Liver (tissue), 8 donors: ENCODE measurements at regions not wholly inside any gene's neighbourhood (a gene's known extent, or its start where the extent isn't known, plus 50 kb on each side); places are given as distances from the start of the nearest gene placed in this dataset.

Experiments used
- DNase-seq: peaks from one replicate; pipeline ENCODE4 v3.0.0-alpha.2; 2017; ENCODE audit warnings: low spot score
- H3K27ac ChIP-seq, 2 donors: one replicate each; pipeline ENCODE4 v1.7.0; 2013; ENCODE audit warnings: inconsistent platforms in 2 of 2, low read length in 2 of 2, control low read depth in 1 of 2, low read depth in 1 of 2, mild to moderate bottlenecking in 1 of 2
- H3K27me3 ChIP-seq, 4 donors: one replicate each; pipeline versions ENCODE4 v1.6.1 to v1.7.0; 2013; ENCODE audit warnings: low read length in 3 of 4, inconsistent platforms in 1 of 4, mild to moderate bottlenecking in 1 of 4, moderate library complexity in 1 of 4; ENCODE audit not compliant: control insufficient read depth in 4 of 4, insufficient read depth in 4 of 4
- H3K36me3 ChIP-seq, 4 donors: one replicate each; pipeline versions ENCODE4 v1.6.1 to v1.7.0; 2013; ENCODE audit warnings: low read length in 3 of 4, mild to moderate bottlenecking in 3 of 4, low read depth in 1 of 4, moderate library complexity in 1 of 4; ENCODE audit not compliant: control insufficient read depth in 4 of 4, insufficient read depth in 3 of 4
- H3K4me1 ChIP-seq, 4 donors: one replicate each; pipeline versions ENCODE4 v1.6.1 to v1.7.0; 2013; ENCODE audit warnings: low read length in 3 of 4, mild to moderate bottlenecking in 3 of 4, moderate library complexity in 1 of 4; ENCODE audit not compliant: control insufficient read depth in 4 of 4, insufficient read depth in 4 of 4
- H3K4me3 ChIP-seq, 3 donors: one replicate each; pipeline versions ENCODE4 v1.6.1 to v1.7.0; 2013; ENCODE audit warnings: low read length in 3 of 3, control low read depth in 1 of 3, low read depth in 1 of 3, mild to moderate bottlenecking in 1 of 3
- H3K9ac ChIP-seq, 2 donors: one replicate each; pipeline ENCODE4 v1.7.0; 2013; ENCODE audit warnings: low read length in 2 of 2, mild to moderate bottlenecking in 2 of 2, moderate library complexity in 2 of 2, control low read depth in 1 of 2, low read depth in 1 of 2
- H3K9me3 ChIP-seq, 4 donors: one replicate each; pipeline versions ENCODE4 v1.6.1 to v1.7.0; 2013; ENCODE audit warnings: low read length in 3 of 4; ENCODE audit not compliant: control insufficient read depth in 4 of 4
- ATF3 ChIP-seq: IDR thresholded peaks from 2 replicates; pipeline ENCODE4 v1.6.1; 2016; ENCODE audit warnings: antibody characterized with exemption
- CTCF ChIP-seq: fragments of 150-350 bp; IDR thresholded peaks from 2 replicates; pipeline ENCODE4 v1.5.1; 2017; ENCODE audit warnings: improper control_type of control experiment, low read depth, low read length; ENCODE audit not compliant: missing input control
- EGR1 ChIP-seq, 2 donors: IDR thresholded peaks; 2 replicates each; pipeline ENCODE4 v1.6.1; 2016 to 2018; ENCODE audit warnings: antibody characterized with exemption in 2 of 2, low read depth in 2 of 2
- FOXA1 ChIP-seq: IDR thresholded peaks from 2 replicates; pipeline ENCODE4 v1.6.1; 2016; ENCODE audit warnings: antibody characterized with exemption
- FOXA2 ChIP-seq: IDR thresholded peaks from 2 replicates; pipeline ENCODE4 v1.6.1; 2016; ENCODE audit warnings: antibody characterized with exemption
- GABPA ChIP-seq, 2 donors: IDR thresholded peaks in 1 of 2; conservative IDR thresholded peaks in 1 of 2; 2 replicates each; pipeline ENCODE4 v1.6.1; 2016; ENCODE audit warnings: antibody characterized with exemption in 2 of 2, mild to moderate bottlenecking in 1 of 2, moderate library complexity in 1 of 2
- HNF4A ChIP-seq, 2 donors: conservative IDR thresholded peaks; 2 replicates each; pipeline ENCODE4 v1.6.1; 2016; ENCODE audit warnings: antibody characterized with exemption in 2 of 2, mild to moderate bottlenecking in 2 of 2
- HNF4G ChIP-seq: IDR thresholded peaks from 2 replicates; pipeline ENCODE4 v1.6.1; 2016; ENCODE audit warnings: antibody characterized with exemption
- JUND ChIP-seq, 2 donors: IDR thresholded peaks; 2 replicates each; pipeline ENCODE4 v1.6.1; 2016; ENCODE audit warnings: antibody characterized with exemption in 2 of 2
- MAX ChIP-seq: IDR thresholded peaks from 2 replicates; pipeline ENCODE4 v1.6.1; 2016; ENCODE audit warnings: antibody characterized with exemption
- NR2F2 ChIP-seq: IDR thresholded peaks from 2 replicates; pipeline ENCODE4 v1.6.1; 2016; ENCODE audit warnings: antibody characterized with exemption
- RAD21 ChIP-seq, 2 donors: IDR thresholded peaks; 2 replicates each; pipeline ENCODE4 v1.6.1; 2016; ENCODE audit warnings: antibody characterized with exemption in 2 of 2, mild to moderate bottlenecking in 2 of 2
- REST ChIP-seq: IDR thresholded peaks from 2 replicates; pipeline ENCODE4 v1.6.1; 2016; ENCODE audit warnings: antibody characterized with exemption, mild to moderate bottlenecking
- RXRA ChIP-seq, 2 donors: IDR thresholded peaks; 2 replicates each; pipeline ENCODE4 v1.6.1; 2017 to 2018; ENCODE audit warnings: antibody characterized with exemption in 2 of 2, mild to moderate bottlenecking in 1 of 2
- SP1 ChIP-seq: IDR thresholded peaks from 2 replicates; pipeline ENCODE4 v1.6.1; 2018; ENCODE audit warnings: antibody characterized with exemption, mild to moderate bottlenecking
- TAF1 ChIP-seq: conservative IDR thresholded peaks from 2 replicates; pipeline ENCODE4 v1.6.1; 2016; ENCODE audit warnings: antibody characterized with exemption, mild to moderate bottlenecking
- YY1 ChIP-seq: IDR thresholded peaks from 2 replicates; pipeline ENCODE4 v1.6.1; 2016; ENCODE audit warnings: antibody characterized with exemption, mild to moderate bottlenecking
- ZBTB33 ChIP-seq: IDR thresholded peaks from 2 replicates; pipeline ENCODE4 v1.6.1; 2016; ENCODE audit warnings: antibody characterized with exemption
- WGBS: extraction: QIAGEN DNeasy Blood & Tissue Kit; methylation state at CpG from one replicate; pipeline ENCODE4 v1.1.7; 2013; 5-methylcytosine and 5-hydroxymethylcytosine counted together
- donor health status: healthy.
- donor health status: healthy.
- donor health status: healthy.
- donor health status: healthy.
- donor health status: healthy.

GRCh38 chr2:188645986-188646385 is 328.2 kb upstream of the COL3A1 start:
- Histone ChIP-seq H3K27me3 (no peaks in the 10 kb centered on the region), H3K9me3 (no peaks in the 10 kb centered on the region), H3K27ac (no peak overlapping the region), H3K4me3 (no peak overlapping the region), H3K36me3 (no peaks in the 10 kb centered on the region), H3K9ac (no peak overlapping the region), H3K4me1 (no peaks in the 10 kb centered on the region)
- no peak for DNase-seq
- TF ChIP-seq JUND (IDR thresholded peaks at IDR 0.05) (no peak), REST (no peak), RXRA (IDR thresholded peaks at IDR 0.05) (no peak), FOXA1 (no peak), EGR1 (IDR thresholded peaks at IDR 0.05; ENCODE audit: low read depth in 2 of 2) (no peak), YY1 (no peak), CTCF (no peak), ZBTB33 (no peak), TAF1 (no peak), SP1 (no peak), NR2F2 (no peak), HNF4G (no peak), HNF4A (conservative IDR thresholded peaks at IDR 0.05) (no peak), RAD21 (IDR thresholded peaks at IDR 0.05) (no peak), GABPA (IDR thresholded peaks at IDR 0.05 in 1 of 2, conservative IDR thresholded peaks at IDR 0.05 in 1 of 2) (no peak), ATF3 (no peak), FOXA2 (no peak)
- WGBS = 43% methylated on average over 2 of the region's 2 CpGs

GRCh38 chr2:188647430-188648070 is 326.6 kb upstream of the COL3A1 start:
- DNase-seq = no peak
- no peaks in the 10 kb centered on the region for H3K27me3 ChIP-seq
- WGBS = 82% methylated on average over 3 of the region's 3 CpGs
- TF ChIP-seq FOXA1 = no peak
- TF ChIP-seq HNF4G = no peak
- TF ChIP-seq YY1 = no peak
- no peak for TF ChIP-seq NR2F2
- no peak for TF ChIP-seq CTCF
- TF ChIP-seq GABPA (IDR thresholded peaks at IDR 0.05 in 1 of 2, conservative IDR thresholded peaks at IDR 0.05 in 1 of 2) = no peak
- no peak for TF ChIP-seq MAX
- no peak for TF ChIP-seq TAF1
- no peak for TF ChIP-seq HNF4A (conservative IDR thresholded peaks at IDR 0.05)
- no peak for TF ChIP-seq REST
- no peak for TF ChIP-seq EGR1 (IDR thresholded peaks at IDR 0.05; ENCODE audit: low read depth in 2 of 2)

More at GRCh38 chr2:188647430-188648070, 326.6 kb upstream of the COL3A1 start:
- Histone ChIP-seq H3K27ac (no peak overlapping the region), H3K36me3 (no peaks in the 10 kb centered on the region), H3K9me3 (peaks cover 0 to 2% (median 0%) of the 10 kb centered on the region in 4 donors), H3K4me1 (no peaks in the 10 kb centered on the region), H3K9ac (no peak overlapping the region), H3K4me3 (no peak overlapping the region)
